ENCODE measurements at regions not wholly inside any gene's neighbourhood (a gene's known extent, or its start where the extent isn't known, plus 50 kb on each side); places are given as distances from the start of the nearest gene placed in this dataset.

DNA sequence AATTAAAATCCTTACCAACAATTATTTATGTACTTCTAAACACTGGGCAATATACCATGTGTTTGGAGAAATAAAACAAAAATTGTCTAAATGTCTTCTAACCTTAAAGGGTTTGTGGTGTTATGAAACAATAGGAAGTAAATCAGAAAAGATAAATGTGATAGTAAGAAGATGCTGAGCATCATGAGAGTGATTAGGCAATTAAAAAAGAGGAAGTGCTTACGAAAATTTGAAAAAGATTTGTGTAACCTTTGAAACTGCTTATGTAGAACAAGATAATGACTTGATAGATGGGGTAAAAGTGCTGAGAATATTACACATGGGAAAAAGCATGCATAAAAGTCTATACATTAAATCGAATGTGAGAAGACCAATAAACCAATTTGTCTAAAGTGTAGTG, 573.4 kb upstream of the CNTNAP2 start:
- H3K4me1 Mint-ChIP-seq (ENCODE audit: unreplicated experiment) = no peaks in the 10 kb centered on the region
- TF ChIP-seq, protein P1, sequence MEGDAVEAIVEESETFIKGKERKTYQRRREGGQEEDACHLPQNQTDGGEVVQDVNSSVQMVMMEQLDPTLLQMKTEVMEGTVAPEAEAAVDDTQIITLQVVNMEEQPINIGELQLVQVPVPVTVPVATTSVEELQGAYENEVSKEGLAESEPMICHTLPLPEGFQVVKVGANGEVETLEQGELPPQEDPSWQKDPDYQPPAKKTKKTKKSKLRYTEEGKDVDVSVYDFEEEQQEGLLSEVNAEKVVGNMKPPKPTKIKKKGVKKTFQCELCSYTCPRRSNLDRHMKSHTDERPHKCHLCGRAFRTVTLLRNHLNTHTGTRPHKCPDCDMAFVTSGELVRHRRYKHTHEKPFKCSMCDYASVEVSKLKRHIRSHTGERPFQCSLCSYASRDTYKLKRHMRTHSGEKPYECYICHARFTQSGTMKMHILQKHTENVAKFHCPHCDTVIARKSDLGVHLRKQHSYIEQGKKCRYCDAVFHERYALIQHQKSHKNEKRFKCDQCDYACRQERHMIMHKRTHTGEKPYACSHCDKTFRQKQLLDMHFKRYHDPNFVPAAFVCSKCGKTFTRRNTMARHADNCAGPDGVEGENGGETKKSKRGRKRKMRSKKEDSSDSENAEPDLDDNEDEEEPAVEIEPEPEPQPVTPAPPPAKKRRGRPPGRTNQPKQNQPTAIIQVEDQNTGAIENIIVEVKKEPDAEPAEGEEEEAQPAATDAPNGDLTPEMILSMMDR (IDR thresholded peaks at IDR 0.05; ENCODE audit: unreplicated experiment) = no peak
- no peak overlapping the region for H3K27ac Mint-ChIP-seq (ENCODE audit: unreplicated experiment)
- H3K4me3 Mint-ChIP-seq (ENCODE audit: unreplicated experiment) = no peak overlapping the region
- no peaks in the 10 kb centered on the region for H3K9me3 Mint-ChIP-seq (ENCODE audit: unreplicated experiment)
- no peaks in the 10 kb centered on the region for H3K36me3 Mint-ChIP-seq (ENCODE audit: low read depth, unreplicated experiment)
- DNase-seq (ENCODE audit: low spot score) = no peak
- no peaks in the 10 kb centered on the region for H3K27me3 Mint-ChIP-seq (ENCODE audit: unreplicated experiment)

GRCh38 chr7:145539910-145540309, 576.7 kb upstream of the CNTNAP2 start:
- TF ChIP-seq, protein P1 (IDR thresholded peaks at IDR 0.05; ENCODE audit: unreplicated experiment) = no peak
- DNase-seq (ENCODE audit: low spot score) = no peak
- Mint-ChIP-seq H3K4me1 (ENCODE audit: unreplicated experiment) (no peaks in the 10 kb centered on the region), H3K36me3 (ENCODE audit: low read depth, unreplicated experiment) (no peaks in the 10 kb centered on the region), H3K27ac (ENCODE audit: unreplicated experiment) (no peak overlapping the region), H3K9me3 (ENCODE audit: unreplicated experiment) (no peaks in the 10 kb centered on the region), H3K4me3 (ENCODE audit: unreplicated experiment) (no peak overlapping the region), H3K27me3 (ENCODE audit: unreplicated experiment) (no peaks in the 10 kb centered on the region)

- Mint-ChIP-seq H3K27me3 (ENCODE audit: unreplicated experiment) (no peaks in the 10 kb centered on the region), H3K4me1 (ENCODE audit: unreplicated experiment) (no peaks in the 10 kb centered on the region), H3K27ac (ENCODE audit: unreplicated experiment) (no peak overlapping the region), H3K36me3 (ENCODE audit: low read depth, unreplicated experiment) (no peaks in the 10 kb centered on the region), H3K4me3 (ENCODE audit: unreplicated experiment) (no peak overlapping the region), H3K9me3 (ENCODE audit: unreplicated experiment) (no peaks in the 10 kb centered on the region)
- DNase-seq (ENCODE audit: low spot score) = no peak
- TF ChIP-seq, protein P1 (IDR thresholded peaks at IDR 0.05; ENCODE audit: unreplicated experiment) = no peak
These were observed 582.3 kb upstream of the CNTNAP2 start for GRCh38 chr7:145534301-145534700.

- Mint-ChIP-seq H3K27ac (ENCODE audit: unreplicated experiment) (no peak overlapping the region), H3K4me3 (ENCODE audit: unreplicated experiment) (no peak overlapping the region), H3K9me3 (ENCODE audit: unreplicated experiment) (no peaks in the 10 kb centered on the region)
These were observed 596.3 kb upstream of the CNTNAP2 start for GRCh38 chr7:145520284-145520683.

DNA sequence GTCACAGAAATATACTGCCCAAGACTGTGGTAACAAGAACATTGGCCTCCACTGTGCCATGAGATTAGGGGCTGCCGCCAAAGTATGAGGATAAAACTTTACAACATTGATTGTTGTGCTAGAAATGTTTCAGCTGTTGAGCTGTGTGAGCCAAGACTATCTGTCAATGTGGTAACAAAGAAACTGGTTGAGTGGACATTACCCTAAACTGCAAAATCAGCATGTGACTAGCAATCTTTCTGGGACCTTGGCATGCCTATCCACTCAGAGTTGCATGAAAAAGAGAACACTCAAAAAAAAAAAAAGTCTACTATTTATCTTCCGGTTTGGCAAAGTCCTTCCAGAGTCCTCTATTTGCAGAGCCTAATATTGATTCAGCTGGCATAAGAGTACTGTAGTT, 605.6 kb upstream of the CNTNAP2 start:
- TF ChIP-seq, protein P1 (IDR thresholded peaks at IDR 0.05; ENCODE audit: unreplicated experiment) = no peak
- no peaks in the 10 kb centered on the region for H3K36me3 Mint-ChIP-seq (ENCODE audit: low read depth, unreplicated experiment)
- H3K27me3 Mint-ChIP-seq (ENCODE audit: unreplicated experiment) = no peaks in the 10 kb centered on the region
- no peaks in the 10 kb centered on the region for H3K4me1 Mint-ChIP-seq (ENCODE audit: unreplicated experiment)
- no peak overlapping the region for H3K4me3 Mint-ChIP-seq (ENCODE audit: unreplicated experiment)
- DNase-seq (ENCODE audit: low spot score) = no peak
- H3K27ac Mint-ChIP-seq (ENCODE audit: unreplicated experiment) = no peak overlapping the region
- H3K9me3 Mint-ChIP-seq (ENCODE audit: unreplicated experiment) = peaks cover 9% of the 10 kb centered on the region

More at GRCh38 chr7:145520284-145520683, 596.3 kb upstream of the CNTNAP2 start:
- H3K27me3 Mint-ChIP-seq (ENCODE audit: unreplicated experiment) = no peaks in the 10 kb centered on the region
- H3K36me3 Mint-ChIP-seq (ENCODE audit: low read depth, unreplicated experiment) = no peaks in the 10 kb centered on the region
- DNase-seq (ENCODE audit: low spot score) = no peak
- TF ChIP-seq, protein P1 (IDR thresholded peaks at IDR 0.05; ENCODE audit: unreplicated experiment) = no peak
- H3K4me1 Mint-ChIP-seq (ENCODE audit: unreplicated experiment) = no peaks in the 10 kb centered on the region
